Chondrocyte (in vitro differentiated cells): ENCODE measurements at regions not wholly inside any gene's neighbourhood (a gene's known extent, or its start where the extent isn't known, plus 50 kb on each side); places are given as distances from the start of the nearest gene placed in this dataset.
"Not testable (repeated sequence)": the region's sequence is repeated elsewhere in the genome, so short reads cannot be mapped to it uniquely, and the experiment has no call there.

ENCODE experiments used
- DNase-seq: peaks from one replicate; pipeline ENCODE4 v3.0.0; 2021; ENCODE audit warnings: mixed read lengths, low spot score
- H3K27ac Mint-ChIP-seq: one replicate; pipeline ENCODE4 v1.8.0; 2021; ENCODE audit warnings: mild to moderate bottlenecking, moderate library complexity, mixed read lengths; ENCODE audit not compliant: unreplicated experiment
- H3K27me3 Mint-ChIP-seq: 2 replicates; pipeline ENCODE4 v1.8.0; 2021; ENCODE audit warnings: low read depth, mixed read lengths
- H3K36me3 Mint-ChIP-seq: 2 replicates; pipeline ENCODE4 v1.8.0; 2021; ENCODE audit warnings: low read depth, mixed read lengths
- H3K4me1 Mint-ChIP-seq: 2 replicates; pipeline ENCODE4 v1.8.0; 2021; ENCODE audit warnings: low read depth, mild to moderate bottlenecking, mixed read lengths
- H3K4me3 Mint-ChIP-seq: one replicate; pipeline ENCODE4 v1.8.0; 2021; ENCODE audit warnings: mild to moderate bottlenecking, moderate library complexity, mixed read lengths; ENCODE audit not compliant: unreplicated experiment
- H3K9me3 Mint-ChIP-seq: 2 replicates; pipeline ENCODE4 v1.8.0; 2021; ENCODE audit warnings: low read depth, mixed read lengths
- CTCF ChIP-seq: fragments of 200-600 bp; sonication (generic); IDR thresholded peaks from 2 replicates; pipeline ENCODE4 v1.5.0; 2021; ENCODE audit warnings: antibody characterized with exemption, mild to moderate bottlenecking, moderate library complexity

- Mint-ChIP-seq H3K27me3 (no peaks in the 10 kb centered on the region), H3K4me3 (no peak overlapping the region), H3K27ac (no peak overlapping the region), H3K4me1 (peaks cover 3% of the 10 kb centered on the region), H3K36me3 (no peaks in the 10 kb centered on the region), H3K9me3 (peaks cover 13% of the 10 kb centered on the region)
- DNase-seq, result no peak
- TF ChIP-seq CTCF, result no peak
Measured at GRCh38 chr13:54033323-54033861, 1004.8 kb downstream of the OLFM4 start.

DNA sequence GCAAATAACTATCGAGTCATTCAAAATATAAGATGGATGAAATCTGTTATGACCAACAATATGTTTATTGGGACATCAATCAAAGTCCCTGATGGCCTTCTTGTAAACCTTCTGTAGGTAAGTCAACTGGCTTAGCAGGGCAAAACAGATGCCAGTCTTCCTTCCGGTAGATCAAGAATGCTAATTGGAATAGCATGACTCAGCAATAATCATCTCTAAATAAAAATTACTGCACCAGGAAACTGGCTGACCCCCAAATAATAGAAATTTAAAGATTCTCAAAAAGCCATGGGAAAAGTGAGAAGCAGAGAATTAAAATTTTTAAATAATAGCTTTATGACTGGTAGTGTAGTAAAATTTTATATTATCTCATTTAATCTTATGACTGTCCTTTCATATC is 1005.4 kb downstream of the OLFM4 start:
- peaks cover under 1% of the 10 kb centered on the region for H3K4me1 Mint-ChIP-seq
- H3K27me3 Mint-ChIP-seq, result no peaks in the 10 kb centered on the region
- no peaks in the 10 kb centered on the region for H3K36me3 Mint-ChIP-seq
- no peak for DNase-seq
- H3K27ac Mint-ChIP-seq, result no peak overlapping the region
- no peak for TF ChIP-seq CTCF
- H3K4me3 Mint-ChIP-seq, result no peak overlapping the region
- peaks cover 13% of the 10 kb centered on the region for H3K9me3 Mint-ChIP-seq

DNA sequence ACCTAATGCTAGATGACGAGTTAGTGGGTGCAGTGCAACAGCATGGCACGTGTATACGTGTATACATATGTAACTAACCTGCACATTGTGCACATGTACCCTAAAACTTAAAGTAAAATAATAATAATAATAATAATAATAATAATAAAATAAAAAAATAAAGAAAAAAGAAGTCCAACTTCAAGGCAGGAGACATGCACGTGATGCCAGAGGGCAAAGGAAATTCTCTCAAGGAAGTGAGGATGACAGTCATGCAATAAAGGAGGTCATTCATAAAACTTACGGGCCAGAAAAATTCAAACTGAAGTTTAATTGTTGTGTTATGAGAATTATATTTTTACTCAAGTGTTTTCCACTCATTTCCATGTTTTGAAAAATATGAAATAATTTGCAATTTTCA is 1028.8 kb downstream of the OLFM4 start:
- not testable (repeated sequence) for H3K9me3 Mint-ChIP-seq, H3K27ac Mint-ChIP-seq, DNase-seq, H3K4me3 Mint-ChIP-seq, H3K27me3 Mint-ChIP-seq, H3K36me3 Mint-ChIP-seq, H3K4me1 Mint-ChIP-seq

DNA sequence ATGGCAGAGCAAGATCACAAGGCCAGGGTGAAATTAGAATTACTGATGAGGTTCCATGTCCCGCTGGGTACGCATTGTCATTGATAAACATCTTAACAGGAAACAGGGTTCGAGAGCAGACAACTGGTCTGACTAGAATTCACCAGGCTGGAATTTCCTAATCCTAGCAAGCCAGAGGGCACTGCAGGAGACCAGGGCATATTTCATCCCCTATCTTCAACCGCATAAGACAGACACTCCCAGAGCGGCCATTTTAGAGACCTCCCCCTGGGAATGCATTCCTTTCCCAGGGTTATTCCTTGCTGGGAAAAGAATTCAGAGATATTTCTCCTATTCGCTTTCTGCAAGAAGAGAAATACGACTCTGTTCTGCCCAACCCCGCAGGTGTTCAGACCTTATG is 1041.3 kb downstream of the OLFM4 start:
- not testable (repeated sequence) for H3K27me3 Mint-ChIP-seq, H3K27ac Mint-ChIP-seq, H3K4me3 Mint-ChIP-seq, DNase-seq, H3K36me3 Mint-ChIP-seq, H3K4me1 Mint-ChIP-seq
- H3K9me3 Mint-ChIP-seq, result peaks cover 25% of the 10 kb centered on the region

DNA sequence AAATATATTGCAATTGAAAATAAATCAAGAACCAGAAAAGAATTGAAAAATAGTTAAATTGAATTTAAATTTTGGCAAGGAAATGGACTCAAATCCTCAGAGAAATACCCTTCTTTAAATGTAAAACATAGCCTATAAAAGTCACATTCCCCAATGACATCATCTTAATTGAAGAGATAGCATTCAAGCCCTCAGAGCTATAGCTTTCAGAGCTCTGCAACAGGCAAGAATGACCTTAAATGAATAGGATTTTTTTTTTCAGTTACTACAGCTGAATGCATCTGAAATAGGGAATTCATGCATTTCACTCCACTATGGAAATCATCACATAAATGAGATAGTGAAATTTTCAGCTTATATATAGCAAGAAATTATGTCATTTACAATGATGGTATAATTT is 1049.0 kb downstream of the OLFM4 start:
- TF ChIP-seq CTCF, result no peak
- H3K27me3 Mint-ChIP-seq, result no peaks in the 10 kb centered on the region
- H3K27ac Mint-ChIP-seq, result no peak overlapping the region
- no peak overlapping the region for H3K4me3 Mint-ChIP-seq
- DNase-seq, result no peak
- peaks cover 6% of the 10 kb centered on the region for H3K9me3 Mint-ChIP-seq
- no peaks in the 10 kb centered on the region for H3K36me3 Mint-ChIP-seq
- H3K4me1 Mint-ChIP-seq, result no peaks in the 10 kb centered on the region

DNA sequence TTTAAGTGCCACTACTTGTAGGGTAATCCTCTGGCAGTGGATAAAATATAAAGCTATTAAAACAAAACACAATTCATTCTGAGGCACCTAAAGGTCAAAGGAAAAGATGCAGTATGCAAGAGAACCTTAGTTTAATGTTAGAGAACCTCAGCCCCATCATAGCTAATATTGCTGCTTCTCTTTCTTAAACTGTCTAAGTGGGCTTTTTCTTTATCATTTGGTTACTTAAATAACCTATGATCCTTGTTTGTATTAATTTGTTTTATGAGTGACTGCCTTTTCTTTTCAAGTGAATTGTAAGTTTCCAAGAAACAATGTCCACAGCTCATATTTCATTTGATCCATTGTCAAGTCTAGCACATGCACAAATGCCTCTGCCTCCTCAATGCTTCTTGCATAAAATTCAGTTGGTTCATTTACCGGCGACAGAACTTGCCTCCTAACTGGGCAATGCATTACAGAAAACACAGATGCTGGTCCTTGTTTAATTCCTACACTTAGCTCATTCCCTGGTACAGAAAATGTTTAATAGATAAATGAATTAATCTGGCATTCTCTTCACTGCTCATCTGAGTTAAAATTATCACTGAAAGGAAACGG is 1049.8 kb downstream of the OLFM4 start:
- Mint-ChIP-seq H3K27me3 (no peaks in the 10 kb centered on the region), H3K36me3 (no peaks in the 10 kb centered on the region), H3K27ac (no peak overlapping the region), H3K4me1 (no peaks in the 10 kb centered on the region), H3K4me3 (no peak overlapping the region), H3K9me3 (peaks cover 6% of the 10 kb centered on the region)
- TF ChIP-seq CTCF, result no peak
- DNase-seq, result no peak

DNA sequence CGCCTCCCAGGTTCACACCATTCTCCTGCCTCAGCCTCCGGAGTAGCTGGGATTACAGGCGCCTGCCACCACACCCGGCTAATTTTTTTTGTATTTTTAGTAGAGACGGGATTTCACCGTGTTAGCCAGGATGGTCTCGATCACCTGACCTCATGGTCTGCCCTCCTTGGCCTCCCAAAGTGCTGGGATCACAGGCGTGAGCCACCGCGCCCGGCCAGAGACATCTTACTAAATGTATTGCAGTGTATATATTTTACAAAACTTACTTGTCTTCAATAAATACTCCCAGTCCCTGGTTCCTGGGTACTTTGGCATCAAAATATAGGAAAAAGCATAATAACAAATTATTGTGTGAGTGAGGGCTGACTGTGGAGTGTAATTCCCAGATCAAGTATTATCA is 1053.7 kb downstream of the OLFM4 start:
- H3K36me3 Mint-ChIP-seq, H3K4me3 Mint-ChIP-seq, H3K27ac Mint-ChIP-seq, DNase-seq, H3K27me3 Mint-ChIP-seq, H3K9me3 Mint-ChIP-seq, H3K4me1 Mint-ChIP-seq: not testable (repeated sequence)
